HCT116 (cell line): ENCODE measurements at regions not wholly inside any gene's neighbourhood (a gene's known extent, or its start where the extent isn't known, plus 50 kb on each side); places are given as distances from the start of the nearest gene placed in this dataset.

ENCODE experiments used
- ATAC-seq: fragments of 200-7000 bp; cut with Tn5 transposase; 2 replicates; pipeline ENCODE4 v1.9.1; 2020; ENCODE audit warnings: mild to moderate bottlenecking, moderate library complexity
- BruUV-seq: library from RNA; stranded (reverse); fragments of 400-500 nt; replicated peaks from 2 replicates; lab custom pipeline; 2021; lab: Mats Ljungman, UMichigan
- CTCF ChIA-PET: fragments of 300-600 bp; sonication (Branson Sonifier 250); formaldehyde crosslinking; loops from one replicate; lab custom pipeline; 2021; ENCODE audit warnings: antibody characterized with exemption; lab: Charles Lee
- POLR2A ChIA-PET: fragments of 300-600, 350-600 bp; sonication (Branson Sonifier 250); formaldehyde crosslinking; loops from one replicate; lab custom pipeline; 2021; ENCODE audit warnings: antibody characterized with exemption; lab: Charles Lee
- RAD21 ChIA-PET, 2 experiments: fragments of 300-600 bp; sonication (Branson Sonifier 250); formaldehyde crosslinking; loops; one replicate each; lab custom pipeline; 2023; ENCODE audit warnings: low total read pairs in 2 of 2; ENCODE audit not compliant: uncharacterized antibody in 2 of 2, unreplicated experiment in 2 of 2, low non-redundant PET in 1 of 2; lab: Charles Lee
- DNase-seq: peaks from one replicate; pipeline ENCODE4 v3.0.0-alpha.2; 2010; ENCODE audit warnings: low read depth, low spot score
- H2AFZ ChIP-seq: fragments of 200-600 bp; shearing (Covaris generic), sonication (generic); 2 replicates; pipeline ENCODE4 v1.6.1; 2017; ENCODE audit warnings: low read depth, mixed run types, mixed read lengths, antibody characterized with exemption, low read length; ENCODE audit not compliant: poor library complexity, severe bottlenecking
- H3K27ac ChIP-seq: 2 replicates; pipeline ENCODE4 v1.5.1; 2012; ENCODE audit warnings: low read depth, low read length
- H3K27me3 ChIP-seq: fragments of 200-600 bp; sonication (generic); 2 replicates; pipeline ENCODE4 v1.6.1; 2016; ENCODE audit warnings: mixed run types, low read length, mixed read lengths; ENCODE audit not compliant: insufficient read depth
- H3K36me3 ChIP-seq, 2 experiments: fragments of 200-500 bp in 1 of 2; fragments of 200-600 bp in 1 of 2; sonication (Bioruptor generic) in 1 of 2; sonication (generic) in 1 of 2; 2 replicates each; pipeline versions ENCODE4 v1.5.1 to v1.6.1; 2014 to 2016; ENCODE audit warnings: low read length in 2 of 2, inconsistent platforms in 1 of 2, mixed read lengths in 1 of 2, mixed run types in 1 of 2; ENCODE audit not compliant: insufficient read depth in 2 of 2, control insufficient read depth in 1 of 2
- H3K4me1 ChIP-seq, 2 experiments: fragments of 200-600 bp in 1 of 2; sonication (generic) in 1 of 2; 2 replicates each; pipeline versions ENCODE4 v1.5.1 to v1.6.1; 2012 to 2017; ENCODE audit warnings: low read length in 2 of 2, inconsistent platforms in 1 of 2, mild to moderate bottlenecking in 1 of 2, mixed read lengths in 1 of 2, mixed run types in 1 of 2, moderate library complexity in 1 of 2; ENCODE audit not compliant: insufficient read depth in 2 of 2, control insufficient read depth in 1 of 2
- H3K4me2 ChIP-seq: fragments of 200-600 bp; sonication (generic); 2 replicates; pipeline ENCODE4 v1.6.1; 2017; ENCODE audit warnings: mixed run types, low read length, mixed read lengths
- H3K4me3 ChIP-seq, 2 experiments: fragments of 200-600 bp in 1 of 2; sonication (generic) in 1 of 2; replicated peaks in 1 of 2; 2 replicates each; pipeline ENCODE4 v1.5.1; 2011 to 2016; ENCODE audit warnings: low read length in 2 of 2, control low read depth in 1 of 2, low read depth in 1 of 2, mild to moderate bottlenecking in 1 of 2, mixed read lengths in 1 of 2, mixed run types in 1 of 2
- H3K79me2 ChIP-seq: fragments of 200-600 bp; sonication (generic); 2 replicates; pipeline ENCODE4 v1.6.1; 2017; ENCODE audit warnings: mild to moderate bottlenecking, mixed run types, low read length, moderate library complexity, mixed read lengths; ENCODE audit not compliant: insufficient read depth
- H3K9ac ChIP-seq: fragments of 200-600 bp; sonication (generic); 2 replicates; pipeline ENCODE4 v1.6.1; 2016; ENCODE audit warnings: low read length, mixed read lengths
- H3K9me2 ChIP-seq: fragments of 200-600 bp; sonication (generic), shearing (Covaris generic); 2 replicates; pipeline ENCODE4 v1.6.1; 2017; ENCODE audit warnings: mixed run types, mild to moderate bottlenecking, moderate library complexity; ENCODE audit not compliant: insufficient read depth
- H3K9me3 ChIP-seq, 2 experiments: fragments of 200-500 bp in 1 of 2; fragments of 200-600 bp in 1 of 2; sonication (Bioruptor generic) in 1 of 2; sonication (generic) in 1 of 2; 2 replicates each; pipeline ENCODE4 v1.6.1; 2014 to 2017; ENCODE audit warnings: low read length in 2 of 2, mixed read lengths in 2 of 2, inconsistent platforms in 1 of 2, low read depth in 1 of 2, mild to moderate bottlenecking in 1 of 2, mixed run types in 1 of 2, moderate library complexity in 1 of 2; ENCODE audit not compliant: control insufficient read depth in 1 of 2, insufficient read depth in 1 of 2
- H4K20me1 ChIP-seq: fragments of 200-600 bp; sonication (generic), shearing (Covaris generic); 2 replicates; pipeline ENCODE4 v1.6.1; 2017; ENCODE audit warnings: mixed run types, mild to moderate bottlenecking, moderate library complexity; ENCODE audit not compliant: insufficient read depth
- CBX3 ChIP-seq: IDR thresholded peaks from 2 replicates; pipeline ENCODE4 v1.6.1; 2012; ENCODE audit warnings: low read depth
- CEBPB ChIP-seq: IDR thresholded peaks from 2 replicates; pipeline ENCODE4 v1.6.1; 2012; ENCODE audit warnings: low read depth
- ELF1 ChIP-seq: IDR thresholded peaks from 2 replicates; pipeline ENCODE4 v1.6.1; 2012; ENCODE audit warnings: low read depth, borderline replicate concordance
- POLR2A ChIP-seq: IDR thresholded peaks from 2 replicates; pipeline ENCODE4 v1.7.0; 2011; ENCODE audit warnings: borderline replicate concordance; ENCODE audit not compliant: insufficient read depth, insufficient read length; ENCODE audit errors: extremely low read depth
- POLR2AphosphoS5 ChIP-seq: IDR thresholded peaks from 2 replicates; pipeline ENCODE4 v1.6.1; 2011; ENCODE audit warnings: mild to moderate bottlenecking, low read depth, low read length, moderate library complexity
- SIN3A ChIP-seq: IDR thresholded peaks from 2 replicates; pipeline ENCODE4 v1.6.1; 2012; ENCODE audit warnings: low read depth
- SP1 ChIP-seq: IDR thresholded peaks from 2 replicates; pipeline ENCODE4 v1.6.1; 2012; ENCODE audit warnings: low read depth
- SRF ChIP-seq: IDR thresholded peaks from 2 replicates; pipeline ENCODE4 v1.6.1; 2012; ENCODE audit warnings: low read depth
- ZFX ChIP-seq: fragments of 450-650 bp; IDR thresholded peaks from 2 replicates; pipeline ENCODE4 v1.6.1; 2017
- intact Hi-C: fragments of 100-400 bp; cut with micrococcal nuclease; formaldehyde crosslinking; loops from 2 replicates; pipeline ENCODE4 v1.10.0; 2022
- TF ChIP-seq, protein P1 (sequence below): IDR thresholded peaks from 2 replicates; pipeline ENCODE4 v1.6.1; 2011; ENCODE audit warnings: mild to moderate bottlenecking, low read length, moderate library complexity; ENCODE audit not compliant: insufficient replicate concordance; ENCODE audit errors: extremely low read depth
- TF ChIP-seq, protein P2 (sequence below): IDR thresholded peaks from 2 replicates; pipeline ENCODE4 v1.6.1; 2012; ENCODE audit warnings: low read depth

DNA sequence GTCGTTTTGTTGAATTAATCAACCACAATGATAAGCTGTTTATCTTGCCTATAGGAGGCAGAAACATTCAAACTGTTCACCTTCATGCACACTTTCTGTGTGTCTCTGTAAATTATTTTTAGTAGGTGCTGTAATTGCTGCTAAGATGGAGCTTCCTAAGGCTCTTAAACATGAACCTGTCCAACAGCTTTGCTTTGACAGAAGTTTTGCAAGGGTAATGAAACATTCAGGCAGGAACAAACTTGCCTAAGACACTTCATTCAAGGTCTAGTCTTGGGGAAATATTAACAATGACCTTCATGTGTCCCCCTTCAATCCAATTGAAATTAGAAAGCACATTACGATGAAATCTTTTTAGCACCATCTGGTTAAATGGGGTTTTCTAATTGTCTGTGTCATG is 156.1 kb downstream of the DIPK2A start:
- Histone ChIP-seq H4K20me1 (no peaks in the 10 kb centered on the region), H3K4me3 (no peak overlapping the region), H3K4me1 (no peaks in the 10 kb centered on the region), H3K4me2 (no peak overlapping the region), H2AFZ (no peak overlapping the region), H3K9me2 (no peaks in the 10 kb centered on the region; the same call in 1 of the 2 replicates), H3K36me3 (no peaks in the 10 kb centered on the region), H3K79me2 (no peaks in the 10 kb centered on the region), H3K9me3 (no peaks in the 10 kb centered on the region), H3K9ac (no peak overlapping the region), H3K27me3 (no peaks in the 10 kb centered on the region), H3K27ac (no peak overlapping the region)
- RAD21 ChIA-PET = no interaction called here
- intact Hi-C loops = no loop called here
- POLR2A ChIA-PET = no interaction called here
- no peak for TF ChIP-seq CEBPB
- TF ChIP-seq POLR2AphosphoS5 = no peak
- TF ChIP-seq, protein P1, sequence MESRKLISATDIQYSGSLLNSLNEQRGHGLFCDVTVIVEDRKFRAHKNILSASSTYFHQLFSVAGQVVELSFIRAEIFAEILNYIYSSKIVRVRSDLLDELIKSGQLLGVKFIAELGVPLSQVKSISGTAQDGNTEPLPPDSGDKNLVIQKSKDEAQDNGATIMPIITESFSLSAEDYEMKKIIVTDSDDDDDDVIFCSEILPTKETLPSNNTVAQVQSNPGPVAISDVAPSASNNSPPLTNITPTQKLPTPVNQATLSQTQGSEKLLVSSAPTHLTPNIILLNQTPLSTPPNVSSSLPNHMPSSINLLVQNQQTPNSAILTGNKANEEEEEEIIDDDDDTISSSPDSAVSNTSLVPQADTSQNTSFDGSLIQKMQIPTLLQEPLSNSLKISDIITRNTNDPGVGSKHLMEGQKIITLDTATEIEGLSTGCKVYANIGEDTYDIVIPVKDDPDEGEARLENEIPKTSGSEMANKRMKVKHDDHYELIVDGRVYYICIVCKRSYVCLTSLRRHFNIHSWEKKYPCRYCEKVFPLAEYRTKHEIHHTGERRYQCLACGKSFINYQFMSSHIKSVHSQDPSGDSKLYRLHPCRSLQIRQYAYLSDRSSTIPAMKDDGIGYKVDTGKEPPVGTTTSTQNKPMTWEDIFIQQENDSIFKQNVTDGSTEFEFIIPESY = no peak
- TF ChIP-seq CBX3 = no peak
- no peak for TF ChIP-seq POLR2A
- no peak for TF ChIP-seq SP1
- TF ChIP-seq, protein P2, sequence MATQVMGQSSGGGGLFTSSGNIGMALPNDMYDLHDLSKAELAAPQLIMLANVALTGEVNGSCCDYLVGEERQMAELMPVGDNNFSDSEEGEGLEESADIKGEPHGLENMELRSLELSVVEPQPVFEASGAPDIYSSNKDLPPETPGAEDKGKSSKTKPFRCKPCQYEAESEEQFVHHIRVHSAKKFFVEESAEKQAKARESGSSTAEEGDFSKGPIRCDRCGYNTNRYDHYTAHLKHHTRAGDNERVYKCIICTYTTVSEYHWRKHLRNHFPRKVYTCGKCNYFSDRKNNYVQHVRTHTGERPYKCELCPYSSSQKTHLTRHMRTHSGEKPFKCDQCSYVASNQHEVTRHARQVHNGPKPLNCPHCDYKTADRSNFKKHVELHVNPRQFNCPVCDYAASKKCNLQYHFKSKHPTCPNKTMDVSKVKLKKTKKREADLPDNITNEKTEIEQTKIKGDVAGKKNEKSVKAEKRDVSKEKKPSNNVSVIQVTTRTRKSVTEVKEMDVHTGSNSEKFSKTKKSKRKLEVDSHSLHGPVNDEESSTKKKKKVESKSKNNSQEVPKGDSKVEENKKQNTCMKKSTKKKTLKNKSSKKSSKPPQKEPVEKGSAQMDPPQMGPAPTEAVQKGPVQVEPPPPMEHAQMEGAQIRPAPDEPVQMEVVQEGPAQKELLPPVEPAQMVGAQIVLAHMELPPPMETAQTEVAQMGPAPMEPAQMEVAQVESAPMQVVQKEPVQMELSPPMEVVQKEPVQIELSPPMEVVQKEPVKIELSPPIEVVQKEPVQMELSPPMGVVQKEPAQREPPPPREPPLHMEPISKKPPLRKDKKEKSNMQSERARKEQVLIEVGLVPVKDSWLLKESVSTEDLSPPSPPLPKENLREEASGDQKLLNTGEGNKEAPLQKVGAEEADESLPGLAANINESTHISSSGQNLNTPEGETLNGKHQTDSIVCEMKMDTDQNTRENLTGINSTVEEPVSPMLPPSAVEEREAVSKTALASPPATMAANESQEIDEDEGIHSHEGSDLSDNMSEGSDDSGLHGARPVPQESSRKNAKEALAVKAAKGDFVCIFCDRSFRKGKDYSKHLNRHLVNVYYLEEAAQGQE = no peak
- no peak for TF ChIP-seq SRF
- no peak for TF ChIP-seq ELF1
- no peak for TF ChIP-seq SIN3A
- no peak for TF ChIP-seq ZFX
- CTCF ChIA-PET = no interaction called here
- no TSS peak for BruUV-seq
- no peak for DNase-seq
- ATAC-seq = no peak
